Fibroblast of skin of right quadriceps (primary cell): ENCODE measurements at regions not wholly inside any gene's neighbourhood (a gene's known extent, or its start where the extent isn't known, plus 50 kb on each side); places are given as distances from the start of the nearest gene placed in this dataset.
"Not testable (repeated sequence)": the region's sequence is repeated elsewhere in the genome, so short reads cannot be mapped to it uniquely, and the experiment has no call there.

ENCODE experiments used
- DNase-seq: peaks from one replicate; pipeline ENCODE4 v3.0.0-alpha.2; 2013

- no peak for DNase-seq
Measured at GRCh38 chr12:113561068-113561780, 89.6 kb upstream of the LHX5 start.

GRCh38 chr12:113559466-113559865, 87.8 kb upstream of the LHX5 start:
- no peak for DNase-seq

GRCh38 chr12:113555226-113555625, 83.6 kb upstream of the LHX5 start:
- DNase-seq = no peak

GRCh38 chr12:113552760-113553159, 81.1 kb upstream of the LHX5 start:
- no peak for DNase-seq

GRCh38 chr12:113551563-113551962, 79.9 kb upstream of the LHX5 start:
- no peak for DNase-seq

GRCh38 chr12:113548467-113548866, 76.8 kb upstream of the LHX5 start:
- DNase-seq = no peak

- no peak for DNase-seq
Measured at GRCh38 chr12:113546916-113547863, 75.5 kb upstream of the LHX5 start.

- DNase-seq = no peak
Measured at GRCh38 chr12:113537751-113538087, 66.0 kb upstream of the LHX5 start.

- no peak for DNase-seq
Measured at GRCh38 chr12:113537046-113537750, 65.5 kb upstream of the LHX5 start.

- DNase-seq = no peak
Measured at GRCh38 chr12:113535100-113535499, 63.4 kb upstream of the LHX5 start.

GRCh38 chr12:113534555-113534954, 62.9 kb upstream of the LHX5 start:
- no peak for DNase-seq

- no peak for DNase-seq
Measured at GRCh38 chr12:113533842-113534375, 62.2 kb upstream of the LHX5 start.

- no peak for DNase-seq
Measured at GRCh38 chr12:113532292-113532691, 60.6 kb upstream of the LHX5 start.

GRCh38 chr12:113531073-113531472, 59.4 kb upstream of the LHX5 start:
- not testable (repeated sequence) for DNase-seq

- DNase-seq = no peak
Measured at GRCh38 chr12:113528606-113529293, 57.1 kb upstream of the LHX5 start.

- DNase-seq = no peak
Measured at GRCh38 chr12:113525066-113525465, 53.4 kb upstream of the LHX5 start.

GRCh38 chr12:113524495-113524894, 52.8 kb upstream of the LHX5 start:
- no peak for DNase-seq

- DNase-seq = no peak
Measured at GRCh38 chr12:113521708-113522107, 50.0 kb upstream of the LHX5 start.
